ENCODE measurements at regions not wholly inside any gene's neighbourhood (a gene's known extent, or its start where the extent isn't known, plus 50 kb on each side); places are given as distances from the start of the nearest gene placed in this dataset.

DNA sequence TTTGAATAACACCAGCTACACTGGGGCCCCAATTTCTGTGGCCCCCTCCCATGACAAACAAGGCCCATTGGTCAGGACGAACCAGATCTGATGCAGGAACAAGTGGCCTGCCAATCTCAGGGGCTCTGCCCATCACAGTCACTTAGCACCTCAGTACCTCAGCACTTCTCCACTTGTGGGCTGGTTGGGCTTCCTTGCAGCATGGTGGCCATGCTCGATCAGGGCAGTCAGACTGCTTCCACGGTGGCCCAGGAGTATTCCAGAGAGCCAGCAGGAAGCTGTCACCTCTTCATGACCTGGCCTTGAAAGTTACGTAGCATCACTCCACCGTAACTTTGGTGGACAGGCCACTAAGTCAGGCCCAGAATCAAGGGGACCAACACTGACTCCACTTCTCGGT, 206.5 kb downstream of the AUH start:
- TF ChIP-seq, protein P1, sequence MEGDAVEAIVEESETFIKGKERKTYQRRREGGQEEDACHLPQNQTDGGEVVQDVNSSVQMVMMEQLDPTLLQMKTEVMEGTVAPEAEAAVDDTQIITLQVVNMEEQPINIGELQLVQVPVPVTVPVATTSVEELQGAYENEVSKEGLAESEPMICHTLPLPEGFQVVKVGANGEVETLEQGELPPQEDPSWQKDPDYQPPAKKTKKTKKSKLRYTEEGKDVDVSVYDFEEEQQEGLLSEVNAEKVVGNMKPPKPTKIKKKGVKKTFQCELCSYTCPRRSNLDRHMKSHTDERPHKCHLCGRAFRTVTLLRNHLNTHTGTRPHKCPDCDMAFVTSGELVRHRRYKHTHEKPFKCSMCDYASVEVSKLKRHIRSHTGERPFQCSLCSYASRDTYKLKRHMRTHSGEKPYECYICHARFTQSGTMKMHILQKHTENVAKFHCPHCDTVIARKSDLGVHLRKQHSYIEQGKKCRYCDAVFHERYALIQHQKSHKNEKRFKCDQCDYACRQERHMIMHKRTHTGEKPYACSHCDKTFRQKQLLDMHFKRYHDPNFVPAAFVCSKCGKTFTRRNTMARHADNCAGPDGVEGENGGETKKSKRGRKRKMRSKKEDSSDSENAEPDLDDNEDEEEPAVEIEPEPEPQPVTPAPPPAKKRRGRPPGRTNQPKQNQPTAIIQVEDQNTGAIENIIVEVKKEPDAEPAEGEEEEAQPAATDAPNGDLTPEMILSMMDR (IDR thresholded peaks at IDR 0.05; ENCODE audit: low read depth, low read length) = no peak
- no peak for DNase-seq (ENCODE audit: low read depth, low spot score)
- in situ Hi-C loops (cut with HindIII; ENCODE audit: low sequenced_read_pairs) = no loop called here
- H3K4me3 ChIP-seq (ENCODE audit: low read depth, low read length) = no peak overlapping the region

DNA sequence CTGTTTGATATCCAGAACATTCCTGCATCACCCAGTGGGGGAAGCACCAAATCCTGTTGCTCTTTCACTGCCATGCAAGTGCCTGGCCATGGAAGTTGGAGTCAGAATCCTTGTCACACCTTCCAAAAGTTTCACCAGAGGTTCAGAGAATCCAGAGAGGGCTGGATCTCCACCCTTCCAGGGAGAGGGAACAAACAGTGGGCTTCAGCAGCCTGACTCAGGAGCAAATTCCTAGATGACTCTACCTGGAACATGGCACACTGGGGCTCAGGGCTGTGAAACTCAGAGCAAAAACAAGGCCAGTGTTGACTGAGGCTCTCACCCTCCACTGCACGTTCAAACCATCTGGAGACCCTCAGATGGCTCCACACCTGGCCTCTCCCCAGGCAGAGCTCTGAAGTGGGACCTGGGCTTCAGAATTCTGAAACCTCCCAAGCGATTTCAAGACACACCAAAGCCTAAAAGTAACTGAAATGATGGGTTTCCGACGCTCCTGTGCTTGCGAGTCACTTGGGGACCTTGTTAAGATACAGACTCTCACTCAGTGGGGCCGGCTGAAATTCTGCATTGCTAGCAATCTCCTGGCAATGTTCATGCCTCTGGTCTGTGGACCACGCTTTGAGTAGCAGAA, 205.9 kb downstream of the AUH start:
- TF ChIP-seq, protein P1 (IDR thresholded peaks at IDR 0.05; ENCODE audit: low read depth, low read length) = no peak
- H3K4me3 ChIP-seq (ENCODE audit: low read depth, low read length) = no peak overlapping the region
- no peak for DNase-seq (ENCODE audit: low read depth, low spot score)
- in situ Hi-C loops (cut with HindIII; ENCODE audit: low sequenced_read_pairs) = no loop called here

DNA sequence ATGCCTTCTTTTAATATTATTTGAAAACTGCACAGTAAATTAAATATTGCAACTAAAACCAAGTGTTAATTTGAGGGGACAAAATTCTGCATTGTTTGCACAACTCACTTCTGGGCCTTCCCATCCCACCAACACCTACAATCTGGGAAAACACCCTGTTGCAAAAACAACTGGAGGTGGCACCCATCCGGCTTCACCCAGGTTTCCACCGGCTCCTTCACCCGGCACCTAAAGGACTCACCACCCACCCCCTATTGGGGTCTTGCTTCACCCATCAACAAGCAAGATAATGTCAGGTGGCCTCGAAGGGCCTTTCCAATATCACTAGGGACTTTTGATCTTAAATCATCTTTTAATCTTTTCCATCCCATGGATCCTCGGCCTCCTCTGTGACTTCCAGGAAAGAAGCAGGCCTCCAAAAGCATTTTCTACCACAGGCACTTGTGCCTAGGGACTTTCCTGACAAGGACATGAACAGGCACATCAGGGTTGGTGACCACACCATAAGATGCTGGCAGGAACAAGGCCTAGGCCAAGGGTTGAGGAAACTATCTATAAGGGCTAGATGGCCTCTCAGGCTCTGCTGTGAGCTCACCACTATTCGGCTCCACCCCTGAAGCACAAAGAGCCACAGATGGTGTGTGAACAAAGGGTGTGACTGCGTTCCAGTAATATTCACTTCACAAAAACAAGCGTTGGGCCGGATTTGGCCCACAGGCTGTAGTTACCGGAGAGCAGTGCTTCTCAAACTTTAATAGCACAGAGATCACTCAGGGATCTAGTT, 205.1 kb downstream of the AUH start:
- in situ Hi-C loops (cut with HindIII; ENCODE audit: low sequenced_read_pairs) = no loop called here
- DNase-seq (ENCODE audit: low read depth, low spot score) = no peak
- TF ChIP-seq, protein P1 (IDR thresholded peaks at IDR 0.05; ENCODE audit: low read depth, low read length) = no peak
- H3K4me3 ChIP-seq (ENCODE audit: low read depth, low read length) = no peak overlapping the region

DNA sequence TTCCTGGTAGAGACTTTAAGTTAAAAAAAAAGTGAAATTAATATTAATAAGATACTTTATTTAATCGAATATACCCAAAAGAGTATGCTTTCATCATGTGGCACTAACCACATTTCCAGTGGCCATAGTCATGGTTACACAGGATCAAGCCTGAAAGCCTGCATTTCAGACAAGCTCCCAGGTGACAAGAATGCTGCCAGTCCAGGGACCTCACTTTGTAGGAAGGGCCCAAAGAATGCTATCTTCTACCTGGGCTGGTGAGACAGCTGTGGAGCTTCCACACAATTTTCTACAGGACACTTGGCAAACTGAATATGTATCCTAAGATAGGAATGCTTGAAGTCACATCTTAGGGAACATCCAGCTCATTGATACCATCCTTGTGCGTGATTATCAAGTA, 203.8 kb downstream of the AUH start:
- H3K4me3 ChIP-seq (ENCODE audit: low read depth, low read length) = no peak overlapping the region
- TF ChIP-seq, protein P1 (IDR thresholded peaks at IDR 0.05; ENCODE audit: low read depth, low read length) = no peak
- in situ Hi-C loops (cut with HindIII; ENCODE audit: low sequenced_read_pairs) = no loop called here
- no peak for DNase-seq (ENCODE audit: low read depth, low spot score)

DNA sequence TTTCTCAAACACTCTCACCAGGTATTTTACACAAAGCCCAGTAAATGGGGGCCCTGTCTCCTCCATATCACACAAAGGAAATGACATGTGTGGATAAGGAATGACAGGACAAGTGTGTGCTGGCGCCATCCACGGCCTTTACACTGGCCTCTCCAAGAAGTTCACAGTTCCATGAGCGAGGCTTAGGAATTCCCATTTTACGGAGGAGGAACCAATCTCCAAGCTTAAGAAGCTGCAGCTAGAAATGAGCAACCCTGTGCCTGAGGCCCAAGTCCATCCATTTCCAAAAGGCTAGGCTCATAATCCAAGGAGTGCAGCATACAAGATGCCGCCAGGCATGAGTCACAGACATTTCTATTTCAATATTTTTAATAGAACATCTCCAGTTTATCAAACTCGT, 203.4 kb downstream of the AUH start:
- no peak for DNase-seq (ENCODE audit: low read depth, low spot score)
- in situ Hi-C loops (cut with HindIII; ENCODE audit: low sequenced_read_pairs) = no loop called here
- no peak overlapping the region for H3K4me3 ChIP-seq (ENCODE audit: low read depth, low read length)
- TF ChIP-seq, protein P1 (IDR thresholded peaks at IDR 0.05; ENCODE audit: low read depth, low read length) = no peak

DNA sequence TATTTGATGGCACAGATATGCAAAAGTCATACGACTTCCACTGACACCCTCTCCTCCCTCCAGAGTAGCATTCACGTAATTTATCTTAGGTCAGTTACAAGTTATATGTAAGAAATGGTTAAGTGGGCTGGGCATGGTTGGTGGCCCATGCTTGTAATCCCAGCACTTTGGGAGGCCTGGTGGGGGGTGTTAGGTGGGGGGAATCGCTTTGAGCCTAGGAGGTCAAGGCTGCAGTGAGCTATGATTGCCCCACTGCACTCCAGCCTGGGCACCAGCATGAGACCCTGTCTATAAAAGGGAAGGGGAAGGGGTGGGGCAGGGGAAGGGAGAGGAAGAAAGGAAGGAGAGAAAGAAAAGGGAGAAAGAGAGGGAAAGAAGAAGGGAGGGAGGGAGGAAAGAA, 202.8 kb downstream of the AUH start:
- TF ChIP-seq, protein P1 (IDR thresholded peaks at IDR 0.05; ENCODE audit: low read depth, low read length) = no peak
- no peak for DNase-seq (ENCODE audit: low read depth, low spot score)
- in situ Hi-C loops (cut with HindIII; ENCODE audit: low sequenced_read_pairs) = no loop called here
- H3K4me3 ChIP-seq (ENCODE audit: low read depth, low read length) = no peak overlapping the region

All from astrocyte of the spinal cord (primary cell).